IMR-90 (cell line): ENCODE measurements at regions not wholly inside any gene's neighbourhood (a gene's known extent, or its start where the extent isn't known, plus 50 kb on each side); places are given as distances from the start of the nearest gene placed in this dataset.

ENCODE experiments used
- ATAC-seq: fragments of 200-7000 bp; cut with Tn5 transposase; 2 replicates; pipeline ENCODE4 v1.9.1; 2020; ENCODE audit warnings: low read depth, mild to moderate bottlenecking, moderate library complexity
- BruUV-seq: library from RNA; stranded (reverse); fragments of 400-500 nt; replicated peaks from 2 replicates; lab custom pipeline; 2021; lab: Mats Ljungman, UMichigan
- CTCF ChIA-PET: fragments of 300-600 bp; formaldehyde crosslinking; extraction: SDS; loops from one replicate; lab custom pipeline; 2021; ENCODE audit warnings: antibody characterized with exemption; lab: Yijun Ruan, JAX
- POLR2A ChIA-PET: fragments of 300-600 bp; sonication (Branson Sonifier 250); formaldehyde crosslinking; loops from one replicate; lab custom pipeline; 2022; ENCODE audit warnings: antibody characterized with exemption; ENCODE audit not compliant: unreplicated experiment; lab: Charles Lee
- DNase-seq: peaks from one replicate; pipeline ENCODE4 v3.0.0; 2013
- H2AFZ ChIP-seq: replicated peaks from 2 replicates; pipeline ENCODE3; 2013; ENCODE audit warnings: low read length, mild to moderate bottlenecking; ENCODE audit not compliant: poor library complexity
- H2AK5ac ChIP-seq: 2 replicates; pipeline ENCODE4 v1.6.1; 2013; ENCODE audit warnings: low read depth, low read length, inconsistent platforms
- H2AK9ac ChIP-seq: replicated peaks from 2 replicates; pipeline ENCODE3; 2013; ENCODE audit warnings: mild to moderate bottlenecking, low read depth, low read length, moderate library complexity; ENCODE audit not compliant: poor library complexity
- H2BK120ac ChIP-seq: 2 replicates; pipeline ENCODE4 v1.6.1; 2013; ENCODE audit warnings: low read depth, low read length, inconsistent platforms
- H2BK15ac ChIP-seq: 3 replicates; pipeline ENCODE4 v1.6.1; 2013; ENCODE audit warnings: low read depth, low read length, inconsistent platforms
- H2BK20ac ChIP-seq: 2 replicates; pipeline ENCODE4 v1.6.1; 2013; ENCODE audit warnings: low read depth, mild to moderate bottlenecking, inconsistent platforms, low read length, moderate library complexity
- H2BK5ac ChIP-seq: 2 replicates; pipeline ENCODE4 v1.6.1; 2013; ENCODE audit warnings: mild to moderate bottlenecking, low read depth, low read length, inconsistent platforms; ENCODE audit not compliant: poor library complexity, severe bottlenecking
- H3K14ac ChIP-seq: replicated peaks from 2 replicates; pipeline ENCODE4 v1.6.1; 2013; ENCODE audit warnings: low read depth, low read length, inconsistent platforms
- H3K18ac ChIP-seq: 2 replicates; pipeline ENCODE4 v1.6.1; 2013; ENCODE audit warnings: low read depth, low read length, control low read depth
- H3K23ac ChIP-seq: 2 replicates; pipeline ENCODE4 v1.6.1; 2013; ENCODE audit warnings: low read depth, low read length, inconsistent platforms
- H3K27ac ChIP-seq: 2 replicates; pipeline ENCODE4 v1.5.1; 2013; ENCODE audit warnings: mild to moderate bottlenecking, control low read depth, low read length; ENCODE audit not compliant: insufficient read depth
- H3K27me3 ChIP-seq: 2 replicates; pipeline ENCODE4 v1.6.1; 2013; ENCODE audit warnings: low read length; ENCODE audit not compliant: control insufficient read depth, insufficient read depth
- H3K36me3 ChIP-seq: 2 replicates; pipeline ENCODE4 v1.6.1; 2013; ENCODE audit warnings: low read length, mixed read lengths; ENCODE audit not compliant: control insufficient read depth, insufficient read depth
- H3K4ac ChIP-seq: 2 replicates; pipeline ENCODE4 v1.6.1; 2013; ENCODE audit warnings: low read depth, low read length, inconsistent platforms
- H3K4me1 ChIP-seq: 2 replicates; pipeline ENCODE4 v1.6.1; 2013; ENCODE audit warnings: low read length, mixed read lengths; ENCODE audit not compliant: control insufficient read depth, insufficient read depth
- H3K4me2 ChIP-seq: 2 replicates; pipeline ENCODE4 v1.6.1; 2013; ENCODE audit warnings: low read depth, mild to moderate bottlenecking, control low read depth, low read length, moderate library complexity
- H3K4me3 ChIP-seq: 2 replicates; pipeline ENCODE4 v1.5.1; 2013; ENCODE audit warnings: low read depth, mild to moderate bottlenecking, control low read depth, low read length, moderate library complexity; ENCODE audit not compliant: insufficient read depth
- H3K56ac ChIP-seq: 2 replicates; pipeline ENCODE4 v1.6.1; 2013; ENCODE audit warnings: low read length, inconsistent platforms; ENCODE audit not compliant: insufficient read depth; ENCODE audit errors: extremely low read depth
- H3K79me1 ChIP-seq, 2 experiments: 2 replicates each; pipeline ENCODE4 v1.6.1; 2013; ENCODE audit warnings: low read length in 2 of 2, inconsistent platforms in 1 of 2, low read depth in 1 of 2
- H3K9ac ChIP-seq: 2 replicates; pipeline ENCODE4 v1.6.1; 2013; ENCODE audit warnings: low read depth, low read length, control low read depth
- H3K9me1 ChIP-seq: 2 replicates; pipeline ENCODE4 v1.6.1; 2013; ENCODE audit warnings: low read length, inconsistent platforms; ENCODE audit not compliant: insufficient read depth
- H3K9me3 ChIP-seq: 2 replicates; pipeline ENCODE4 v1.6.1; 2013; ENCODE audit warnings: low read length; ENCODE audit not compliant: control insufficient read depth, insufficient read depth
- H4K20me1 ChIP-seq: 2 replicates; pipeline ENCODE4 v1.6.1; 2013; ENCODE audit warnings: low read length, inconsistent platforms; ENCODE audit not compliant: insufficient read depth
- H4K5ac ChIP-seq: 2 replicates; pipeline ENCODE4 v1.6.1; 2013; ENCODE audit warnings: mild to moderate bottlenecking, low read depth, low read length, control low read depth
- H4K8ac ChIP-seq, 2 experiments: 2 replicates each; pipeline ENCODE4 v1.6.1; 2013; ENCODE audit warnings: low read depth in 2 of 2, low read length in 2 of 2, control low read depth in 1 of 2, inconsistent platforms in 1 of 2
- H4K91ac ChIP-seq: 2 replicates; pipeline ENCODE4 v1.6.1; 2013; ENCODE audit warnings: low read depth, low read length, inconsistent platforms; ENCODE audit not compliant: insufficient read depth
- CEBPB ChIP-seq: IDR thresholded peaks from 2 replicates; pipeline ENCODE4 v1.6.1; 2012; ENCODE audit warnings: low read depth, low read length, improper control_type of control experiment
- RCOR1 ChIP-seq: IDR thresholded peaks from 2 replicates; pipeline ENCODE4 v1.6.1; 2012; ENCODE audit warnings: mild to moderate bottlenecking, low read length, improper control_type of control experiment; ENCODE audit not compliant: insufficient replicate concordance
- RFX5 ChIP-seq: IDR thresholded peaks from 2 replicates; pipeline ENCODE4 v1.8.0; 2012; ENCODE audit warnings: low read depth, mild to moderate bottlenecking, low read length, moderate library complexity
- WGBS, 2 experiments: methylation state at CpG; one replicate each; pipeline versions ENCODE4 v1.1.5 to v1.1.7; 2013; ENCODE audit warnings: missing lambda C conversion rate in 2 of 2; ENCODE audit not compliant: insufficient read length in 1 of 2; ENCODE audit errors: extremely low coverage in 2 of 2; 5-methylcytosine and 5-hydroxymethylcytosine counted together
- dilution Hi-C: fragments of 300-500 bp; cut with HindIII; formaldehyde crosslinking; loops from one replicate; pipeline ENCODE4 v1.14.3; 2018; ENCODE audit warnings: low sequenced_read_pairs; ENCODE audit not compliant: unreplicated experiment
- in situ Hi-C: fragments of 300-500 bp; cut with MboI; formaldehyde crosslinking; loops from 3 replicates; pipeline ENCODE4 v1.14.3; 2019; ENCODE audit warnings: low sequenced_read_pairs, inconsistent platforms, mixed read lengths
- intact Hi-C: fragments of 100-400 bp; cut with micrococcal nuclease; formaldehyde crosslinking; loops from 2 replicates; pipeline ENCODE4 v1.10.0; 2022
- TF ChIP-seq, protein P1 (sequence below): conservative IDR thresholded peaks from 2 replicates; pipeline ENCODE4 v1.5.1; 2012; ENCODE audit warnings: mild to moderate bottlenecking, low read depth, low read length, improper control_type of control experiment

DNA sequence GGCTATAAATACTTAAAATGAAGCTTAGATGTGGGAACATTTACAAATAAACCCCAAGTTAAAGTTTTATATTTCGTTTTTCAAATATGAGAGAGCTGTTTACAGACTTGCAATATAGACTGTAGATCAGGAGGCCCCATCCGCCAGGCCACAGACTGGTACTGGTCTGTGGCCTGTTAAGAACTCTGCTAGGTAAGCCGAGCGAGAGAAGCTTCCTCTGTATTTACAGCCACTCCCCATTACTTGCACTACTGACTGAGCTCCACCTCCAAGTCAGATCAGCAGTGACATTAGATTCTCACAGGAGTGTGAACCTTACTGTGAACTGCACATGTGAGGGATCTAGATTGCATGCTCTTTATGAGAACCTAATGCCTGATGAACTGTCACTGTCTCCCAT lies 561.4 kb upstream of the FAM174A start:
- H4K20me1 ChIP-seq: no peaks in the 10 kb centered on the region
- no peak overlapping the region for H3K27ac ChIP-seq
- no peak overlapping the region for H3K9ac ChIP-seq
- H3K4ac ChIP-seq: no peak overlapping the region
- H3K56ac ChIP-seq: no peak overlapping the region
- no peak overlapping the region for H2AK9ac ChIP-seq
- intact Hi-C loops: no loop called here
- no peak overlapping the region for H3K18ac ChIP-seq
- WGBS, 2 experiments: no CpG with 5 or more reads among the region's 4 CpGs
- H3K36me3 ChIP-seq: no peaks in the 10 kb centered on the region
- dilution Hi-C loops: no loop called here
- no peak overlapping the region for H4K91ac ChIP-seq
- no peaks in the 10 kb centered on the region for H3K79me1 ChIP-seq
- no peak overlapping the region for H4K8ac ChIP-seq
- no peak overlapping the region for H2BK20ac ChIP-seq
- ChIA-PET POLR2A (no interaction called here), CTCF (no interaction called here)
- no peak overlapping the region for H3K4me3 ChIP-seq
- H2BK15ac ChIP-seq: no peak overlapping the region
- in situ Hi-C loops: no loop called here
- no peak for DNase-seq
- no peak overlapping the region for H2BK5ac ChIP-seq
- H3K9me1 ChIP-seq: no peaks in the 10 kb centered on the region
- no peak for TF ChIP-seq RFX5
- no peak for TF ChIP-seq CEBPB
- TF ChIP-seq, protein P1, sequence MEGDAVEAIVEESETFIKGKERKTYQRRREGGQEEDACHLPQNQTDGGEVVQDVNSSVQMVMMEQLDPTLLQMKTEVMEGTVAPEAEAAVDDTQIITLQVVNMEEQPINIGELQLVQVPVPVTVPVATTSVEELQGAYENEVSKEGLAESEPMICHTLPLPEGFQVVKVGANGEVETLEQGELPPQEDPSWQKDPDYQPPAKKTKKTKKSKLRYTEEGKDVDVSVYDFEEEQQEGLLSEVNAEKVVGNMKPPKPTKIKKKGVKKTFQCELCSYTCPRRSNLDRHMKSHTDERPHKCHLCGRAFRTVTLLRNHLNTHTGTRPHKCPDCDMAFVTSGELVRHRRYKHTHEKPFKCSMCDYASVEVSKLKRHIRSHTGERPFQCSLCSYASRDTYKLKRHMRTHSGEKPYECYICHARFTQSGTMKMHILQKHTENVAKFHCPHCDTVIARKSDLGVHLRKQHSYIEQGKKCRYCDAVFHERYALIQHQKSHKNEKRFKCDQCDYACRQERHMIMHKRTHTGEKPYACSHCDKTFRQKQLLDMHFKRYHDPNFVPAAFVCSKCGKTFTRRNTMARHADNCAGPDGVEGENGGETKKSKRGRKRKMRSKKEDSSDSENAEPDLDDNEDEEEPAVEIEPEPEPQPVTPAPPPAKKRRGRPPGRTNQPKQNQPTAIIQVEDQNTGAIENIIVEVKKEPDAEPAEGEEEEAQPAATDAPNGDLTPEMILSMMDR: no peak
- no peak for TF ChIP-seq RCOR1
- peaks cover 4% of the 10 kb centered on the region for H3K9me3 ChIP-seq
- H4K5ac ChIP-seq: no peak overlapping the region
- no peak overlapping the region for H2BK120ac ChIP-seq
- no peak for ATAC-seq
- H3K4me2 ChIP-seq: no peak overlapping the region
- no peak overlapping the region for H3K14ac ChIP-seq
- BruUV-seq: no TSS peak
- no peak overlapping the region for H2AK5ac ChIP-seq
- no peak overlapping the region for H3K23ac ChIP-seq
- no peaks in the 10 kb centered on the region for H3K27me3 ChIP-seq
- no peaks in the 10 kb centered on the region for H3K4me1 ChIP-seq
- H2AFZ ChIP-seq: no peak overlapping the region
